ENCODE measurements at regions not wholly inside any gene's neighbourhood (a gene's known extent, or its start where the extent isn't known, plus 50 kb on each side); places are given as distances from the start of the nearest gene placed in this dataset.

DNA sequence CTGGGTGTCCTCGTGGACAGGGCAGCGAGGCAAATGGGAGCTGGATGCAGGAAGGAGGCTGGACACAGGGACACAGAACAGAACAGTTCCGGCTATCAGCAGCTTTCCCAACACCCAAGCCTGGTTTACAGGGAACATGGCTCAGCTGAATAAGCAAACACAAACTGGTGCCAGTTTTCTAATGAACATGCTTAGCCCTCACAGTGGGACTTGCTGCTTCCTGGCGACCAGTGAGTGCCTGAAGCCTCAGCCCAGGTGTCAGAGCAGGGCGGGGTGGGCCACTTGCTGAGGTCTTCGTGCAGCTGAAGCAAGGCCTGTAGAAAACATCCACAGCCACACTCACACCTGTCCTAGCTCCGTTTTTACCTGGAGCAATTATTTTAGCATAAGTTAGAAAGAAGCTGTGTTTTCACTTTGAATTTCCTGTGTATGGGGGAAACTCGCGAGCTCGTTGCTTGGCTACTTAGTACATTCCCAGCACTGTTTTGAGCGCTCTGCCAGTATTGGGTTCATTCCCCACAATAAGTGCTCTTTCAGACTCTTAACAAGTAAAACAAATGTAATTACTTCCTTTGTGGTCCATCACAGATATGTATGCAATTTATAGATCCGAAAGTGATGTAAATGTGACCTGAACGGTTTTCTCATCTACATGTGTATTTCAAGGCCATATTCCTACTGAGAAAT, 261.2 kb upstream of the SHH start:
- TF ChIP-seq, protein P1, sequence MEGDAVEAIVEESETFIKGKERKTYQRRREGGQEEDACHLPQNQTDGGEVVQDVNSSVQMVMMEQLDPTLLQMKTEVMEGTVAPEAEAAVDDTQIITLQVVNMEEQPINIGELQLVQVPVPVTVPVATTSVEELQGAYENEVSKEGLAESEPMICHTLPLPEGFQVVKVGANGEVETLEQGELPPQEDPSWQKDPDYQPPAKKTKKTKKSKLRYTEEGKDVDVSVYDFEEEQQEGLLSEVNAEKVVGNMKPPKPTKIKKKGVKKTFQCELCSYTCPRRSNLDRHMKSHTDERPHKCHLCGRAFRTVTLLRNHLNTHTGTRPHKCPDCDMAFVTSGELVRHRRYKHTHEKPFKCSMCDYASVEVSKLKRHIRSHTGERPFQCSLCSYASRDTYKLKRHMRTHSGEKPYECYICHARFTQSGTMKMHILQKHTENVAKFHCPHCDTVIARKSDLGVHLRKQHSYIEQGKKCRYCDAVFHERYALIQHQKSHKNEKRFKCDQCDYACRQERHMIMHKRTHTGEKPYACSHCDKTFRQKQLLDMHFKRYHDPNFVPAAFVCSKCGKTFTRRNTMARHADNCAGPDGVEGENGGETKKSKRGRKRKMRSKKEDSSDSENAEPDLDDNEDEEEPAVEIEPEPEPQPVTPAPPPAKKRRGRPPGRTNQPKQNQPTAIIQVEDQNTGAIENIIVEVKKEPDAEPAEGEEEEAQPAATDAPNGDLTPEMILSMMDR (IDR thresholded peaks at IDR 0.05): no peak
- TF ChIP-seq, protein P2, sequence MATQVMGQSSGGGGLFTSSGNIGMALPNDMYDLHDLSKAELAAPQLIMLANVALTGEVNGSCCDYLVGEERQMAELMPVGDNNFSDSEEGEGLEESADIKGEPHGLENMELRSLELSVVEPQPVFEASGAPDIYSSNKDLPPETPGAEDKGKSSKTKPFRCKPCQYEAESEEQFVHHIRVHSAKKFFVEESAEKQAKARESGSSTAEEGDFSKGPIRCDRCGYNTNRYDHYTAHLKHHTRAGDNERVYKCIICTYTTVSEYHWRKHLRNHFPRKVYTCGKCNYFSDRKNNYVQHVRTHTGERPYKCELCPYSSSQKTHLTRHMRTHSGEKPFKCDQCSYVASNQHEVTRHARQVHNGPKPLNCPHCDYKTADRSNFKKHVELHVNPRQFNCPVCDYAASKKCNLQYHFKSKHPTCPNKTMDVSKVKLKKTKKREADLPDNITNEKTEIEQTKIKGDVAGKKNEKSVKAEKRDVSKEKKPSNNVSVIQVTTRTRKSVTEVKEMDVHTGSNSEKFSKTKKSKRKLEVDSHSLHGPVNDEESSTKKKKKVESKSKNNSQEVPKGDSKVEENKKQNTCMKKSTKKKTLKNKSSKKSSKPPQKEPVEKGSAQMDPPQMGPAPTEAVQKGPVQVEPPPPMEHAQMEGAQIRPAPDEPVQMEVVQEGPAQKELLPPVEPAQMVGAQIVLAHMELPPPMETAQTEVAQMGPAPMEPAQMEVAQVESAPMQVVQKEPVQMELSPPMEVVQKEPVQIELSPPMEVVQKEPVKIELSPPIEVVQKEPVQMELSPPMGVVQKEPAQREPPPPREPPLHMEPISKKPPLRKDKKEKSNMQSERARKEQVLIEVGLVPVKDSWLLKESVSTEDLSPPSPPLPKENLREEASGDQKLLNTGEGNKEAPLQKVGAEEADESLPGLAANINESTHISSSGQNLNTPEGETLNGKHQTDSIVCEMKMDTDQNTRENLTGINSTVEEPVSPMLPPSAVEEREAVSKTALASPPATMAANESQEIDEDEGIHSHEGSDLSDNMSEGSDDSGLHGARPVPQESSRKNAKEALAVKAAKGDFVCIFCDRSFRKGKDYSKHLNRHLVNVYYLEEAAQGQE (IDR thresholded peaks at IDR 0.05; ENCODE audit: insufficient read depth in 1 of 2, low read depth in 2 of 2, low read length in 1 of 2): no peak
- no peak for TF ChIP-seq POLR2AphosphoS5 (IDR thresholded peaks at IDR 0.05; ENCODE audit: low read depth, low read length)
- no peak for TF ChIP-seq SIN3A (IDR thresholded peaks at IDR 0.05; ENCODE audit: borderline replicate concordance, insufficient read depth, low read depth, low read length)

Measured in Panc1 (cell line).